MM.1S (cell line): ENCODE measurements at regions not wholly inside any gene's neighbourhood (a gene's known extent, or its start where the extent isn't known, plus 50 kb on each side); places are given as distances from the start of the nearest gene placed in this dataset.
"Not testable (repeated sequence)": the region's sequence is repeated elsewhere in the genome, so short reads cannot be mapped to it uniquely, and the experiment has no call there.

Experiments used
- DNase-seq: peaks from one replicate; pipeline ENCODE4 v3.0.0-alpha.2; 2015
- H2AFZ ChIP-seq: fragments of 300-600 bp; sonication (generic); 2 replicates; pipeline ENCODE4 v1.6.0; 2016; ENCODE audit warnings: antibody characterized with exemption, low read length
- H3F3A ChIP-seq: fragments of 300-600 bp; sonication (generic); 2 replicates; pipeline ENCODE4 v1.6.1; 2016; ENCODE audit warnings: mild to moderate bottlenecking, antibody characterized with exemption, low read length, moderate library complexity, mixed read lengths; ENCODE audit not compliant: insufficient read depth
- H3K27ac ChIP-seq: fragments of 300-600 bp; sonication (generic); 2 replicates; pipeline ENCODE4 v1.5.1; 2016; ENCODE audit warnings: mild to moderate bottlenecking, low read length
- H3K27me3 ChIP-seq: fragments of 300-600 bp; sonication (generic); replicated peaks from 2 replicates; pipeline ENCODE4 v1.6.0; 2016; ENCODE audit warnings: low read length; ENCODE audit not compliant: insufficient read depth
- H3K36me3 ChIP-seq: fragments of 300-600 bp; sonication (generic); replicated peaks from 2 replicates; pipeline ENCODE4 v1.6.1; 2016; ENCODE audit warnings: mild to moderate bottlenecking, low read length, mixed read lengths; ENCODE audit not compliant: insufficient read depth
- H3K4me1 ChIP-seq: fragments of 300-600 bp; sonication (generic); 2 replicates; pipeline ENCODE4 v1.6.1; 2016; ENCODE audit warnings: low read length, mixed read lengths
- H3K4me2 ChIP-seq: fragments of 300-600 bp; sonication (generic); 2 replicates; pipeline ENCODE4 v1.6.0; 2016; ENCODE audit warnings: low read depth, low read length
- H3K4me3 ChIP-seq: fragments of 300-600 bp; sonication (generic); 2 replicates; pipeline ENCODE4 v1.5.1; 2016; ENCODE audit warnings: low read length, mixed read lengths
- H3K79me2 ChIP-seq: fragments of 300-600 bp; sonication (generic); 2 replicates; pipeline ENCODE4 v1.6.1; 2016; ENCODE audit warnings: mixed run types, low read length, mixed read lengths
- H3K9ac ChIP-seq: fragments of 300-600 bp; sonication (generic); 2 replicates; pipeline ENCODE4 v1.6.1; 2016; ENCODE audit warnings: low read length, mixed read lengths
- H3K9me2 ChIP-seq: fragments of 300-600 bp; sonication (generic); replicated peaks from 2 replicates; pipeline ENCODE4 v1.6.1; 2016; ENCODE audit warnings: mild to moderate bottlenecking, low read length, mixed read lengths; ENCODE audit not compliant: insufficient read depth
- H3K9me3 ChIP-seq: fragments of 300-600 bp; sonication (generic); replicated peaks from 2 replicates; pipeline ENCODE4 v1.6.1; 2016; ENCODE audit warnings: mild to moderate bottlenecking, low read length, mixed read lengths; ENCODE audit not compliant: insufficient read depth
- H4K20me1 ChIP-seq: fragments of 300-600 bp; sonication (generic); 2 replicates; pipeline ENCODE4 v1.6.1; 2016; ENCODE audit warnings: mild to moderate bottlenecking, low read length, moderate library complexity, mixed read lengths; ENCODE audit not compliant: insufficient read depth
- EZH2 ChIP-seq: fragments of 300-600 bp; sonication (generic); optimal IDR thresholded peaks from 2 replicates; pipeline ENCODE3; 2017; ENCODE audit warnings: low read depth, mild to moderate bottlenecking, antibody characterized with exemption, low read length, mixed read lengths
- EZH2phosphoT487 ChIP-seq: fragments of 300-600 bp; sonication (generic); IDR thresholded peaks from 2 replicates; pipeline ENCODE4 v1.6.1; 2018; ENCODE audit warnings: antibody characterized with exemption, low read length
- TF ChIP-seq, protein P1 (sequence below): fragments of 300-600 bp; sonication (generic); IDR thresholded peaks from 2 replicates; pipeline ENCODE4 v1.5.1; 2016; ENCODE audit warnings: antibody characterized with exemption, low read length, mixed read lengths

DNA sequence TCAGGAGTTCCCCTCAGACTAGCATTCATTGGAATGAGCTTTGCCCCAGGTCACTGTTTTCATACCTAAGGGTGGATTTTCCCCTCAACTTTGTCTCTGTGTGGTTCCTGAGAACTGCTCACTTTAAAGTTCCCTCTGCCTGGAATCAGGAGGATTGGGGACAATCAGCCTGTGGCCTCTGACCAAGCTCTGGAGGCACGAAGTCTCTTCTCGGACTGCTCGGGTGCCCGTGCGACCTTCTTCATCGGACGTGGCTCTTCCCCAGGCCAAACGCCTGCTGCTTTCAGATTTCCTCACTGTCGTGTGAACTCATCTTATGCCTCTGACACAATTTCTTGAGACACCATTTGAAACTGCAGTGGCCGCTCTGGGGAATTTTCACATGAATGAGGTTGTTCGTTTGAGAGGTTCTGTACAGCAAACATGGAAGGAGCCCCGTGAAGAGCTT, 153.7 kb upstream of the PZP start:
- Histone ChIP-seq H3F3A (peaks cover 19% of the 10 kb centered on the region), H3K9me3 (no peaks in the 10 kb centered on the region), H2AFZ (no peak overlapping the region), H3K79me2 (no peaks in the 10 kb centered on the region), H3K36me3 (no peaks in the 10 kb centered on the region), H3K4me3 (no peak overlapping the region), H4K20me1 (no peaks in the 10 kb centered on the region), H3K4me1 (peaks cover 26% of the 10 kb centered on the region), H3K4me2 (no peak overlapping the region), H3K9ac (no peak overlapping the region), H3K9me2 (no peaks in the 10 kb centered on the region), H3K27ac (no peak overlapping the region), H3K27me3 (no peaks in the 10 kb centered on the region)
- TF ChIP-seq EZH2phosphoT487 (no peak), EZH2 (no peak)
- TF ChIP-seq, protein P1, sequence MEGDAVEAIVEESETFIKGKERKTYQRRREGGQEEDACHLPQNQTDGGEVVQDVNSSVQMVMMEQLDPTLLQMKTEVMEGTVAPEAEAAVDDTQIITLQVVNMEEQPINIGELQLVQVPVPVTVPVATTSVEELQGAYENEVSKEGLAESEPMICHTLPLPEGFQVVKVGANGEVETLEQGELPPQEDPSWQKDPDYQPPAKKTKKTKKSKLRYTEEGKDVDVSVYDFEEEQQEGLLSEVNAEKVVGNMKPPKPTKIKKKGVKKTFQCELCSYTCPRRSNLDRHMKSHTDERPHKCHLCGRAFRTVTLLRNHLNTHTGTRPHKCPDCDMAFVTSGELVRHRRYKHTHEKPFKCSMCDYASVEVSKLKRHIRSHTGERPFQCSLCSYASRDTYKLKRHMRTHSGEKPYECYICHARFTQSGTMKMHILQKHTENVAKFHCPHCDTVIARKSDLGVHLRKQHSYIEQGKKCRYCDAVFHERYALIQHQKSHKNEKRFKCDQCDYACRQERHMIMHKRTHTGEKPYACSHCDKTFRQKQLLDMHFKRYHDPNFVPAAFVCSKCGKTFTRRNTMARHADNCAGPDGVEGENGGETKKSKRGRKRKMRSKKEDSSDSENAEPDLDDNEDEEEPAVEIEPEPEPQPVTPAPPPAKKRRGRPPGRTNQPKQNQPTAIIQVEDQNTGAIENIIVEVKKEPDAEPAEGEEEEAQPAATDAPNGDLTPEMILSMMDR: no peak
- no peak for DNase-seq

- H3K79me2 ChIP-seq, H3K9me2 ChIP-seq, H3K9me3 ChIP-seq, H3K27me3 ChIP-seq, H4K20me1 ChIP-seq, H3K27ac ChIP-seq, H3K4me1 ChIP-seq, H3K4me3 ChIP-seq, DNase-seq, H3K9ac ChIP-seq, H3K4me2 ChIP-seq, H3F3A ChIP-seq, H3K36me3 ChIP-seq, H2AFZ ChIP-seq: not testable (repeated sequence)
These were observed 146.0 kb upstream of the PZP start for GRCh38 chr12:9354009-9354754.

DNA sequence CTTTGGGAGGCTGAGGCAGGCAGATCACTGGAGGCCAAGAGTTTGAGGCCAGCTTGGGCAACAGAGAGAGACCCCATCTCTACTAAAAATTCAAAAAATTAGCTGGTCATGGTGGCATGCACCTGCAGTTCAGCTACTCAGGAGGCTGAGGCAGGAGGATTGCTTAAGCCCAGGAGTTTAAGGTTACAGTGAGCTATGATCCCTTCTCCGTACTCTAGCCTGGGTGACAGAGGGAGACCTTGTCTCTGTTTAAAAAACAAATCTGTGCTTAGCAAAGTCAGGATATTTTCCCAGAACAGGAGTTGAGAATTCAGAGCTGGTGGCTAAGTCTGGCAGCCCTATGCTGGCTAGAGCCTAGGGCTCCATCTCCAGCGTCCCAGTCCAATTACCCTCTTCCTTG, 142.9 kb upstream of the PZP start:
- Histone ChIP-seq H3K36me3 (no peaks in the 10 kb centered on the region), H4K20me1 (no peaks in the 10 kb centered on the region), H3F3A (no peaks in the 10 kb centered on the region), H3K79me2 (no peaks in the 10 kb centered on the region), H2AFZ (no peak overlapping the region), H3K27ac (no peak overlapping the region), H3K4me1 (no peaks in the 10 kb centered on the region), H3K9me3 (no peaks in the 10 kb centered on the region), H3K27me3 (no peaks in the 10 kb centered on the region), H3K9ac (no peak overlapping the region), H3K4me3 (no peak overlapping the region), H3K9me2 (no peaks in the 10 kb centered on the region), H3K4me2 (no peak overlapping the region)
- no peak for DNase-seq
- TF ChIP-seq EZH2: no peak

GRCh38 chr12:9349888-9350885, 142.0 kb upstream of the PZP start:
- Histone ChIP-seq H2AFZ (no peak overlapping the region), H3F3A (no peaks in the 10 kb centered on the region), H3K27ac (no peak overlapping the region), H3K79me2 (no peaks in the 10 kb centered on the region), H3K36me3 (no peaks in the 10 kb centered on the region), H3K27me3 (no peaks in the 10 kb centered on the region), H3K9ac (no peak overlapping the region), H3K9me2 (no peaks in the 10 kb centered on the region), H3K9me3 (no peaks in the 10 kb centered on the region), H4K20me1 (no peaks in the 10 kb centered on the region), H3K4me3 (no peak overlapping the region), H3K4me2 (no peak overlapping the region), H3K4me1 (no peaks in the 10 kb centered on the region)
- TF ChIP-seq, protein P1: no peak
- TF ChIP-seq EZH2phosphoT487 (no peak), EZH2 (no peak)
- no peak for DNase-seq
